IMR-90 (cell line): ENCODE measurements at regions not wholly inside any gene's neighbourhood (a gene's known extent, or its start where the extent isn't known, plus 50 kb on each side); places are given as distances from the start of the nearest gene placed in this dataset.

Source experiments
- ATAC-seq: fragments of 200-7000 bp; cut with Tn5 transposase; 2 replicates; pipeline ENCODE4 v1.9.1; 2020; ENCODE audit warnings: low read depth, mild to moderate bottlenecking, moderate library complexity
- BruUV-seq: library from RNA; stranded (reverse); fragments of 400-500 nt; replicated peaks from 2 replicates; lab custom pipeline; 2021; lab: Mats Ljungman, UMichigan
- CTCF ChIA-PET: fragments of 300-600 bp; formaldehyde crosslinking; extraction: SDS; loops from one replicate; lab custom pipeline; 2021; ENCODE audit warnings: antibody characterized with exemption; lab: Yijun Ruan, JAX
- POLR2A ChIA-PET: fragments of 300-600 bp; sonication (Branson Sonifier 250); formaldehyde crosslinking; loops from one replicate; lab custom pipeline; 2022; ENCODE audit warnings: antibody characterized with exemption; ENCODE audit not compliant: unreplicated experiment; lab: Charles Lee
- DNase-seq: peaks from one replicate; pipeline ENCODE4 v3.0.0; 2013
- H2AFZ ChIP-seq: replicated peaks from 2 replicates; pipeline ENCODE3; 2013; ENCODE audit warnings: low read length, mild to moderate bottlenecking; ENCODE audit not compliant: poor library complexity
- H2AK5ac ChIP-seq: 2 replicates; pipeline ENCODE4 v1.6.1; 2013; ENCODE audit warnings: low read depth, low read length, inconsistent platforms
- H2AK9ac ChIP-seq: replicated peaks from 2 replicates; pipeline ENCODE3; 2013; ENCODE audit warnings: mild to moderate bottlenecking, low read depth, low read length, moderate library complexity; ENCODE audit not compliant: poor library complexity
- H2BK120ac ChIP-seq: 2 replicates; pipeline ENCODE4 v1.6.1; 2013; ENCODE audit warnings: low read depth, low read length, inconsistent platforms
- H2BK15ac ChIP-seq: 3 replicates; pipeline ENCODE4 v1.6.1; 2013; ENCODE audit warnings: low read depth, low read length, inconsistent platforms
- H2BK20ac ChIP-seq: 2 replicates; pipeline ENCODE4 v1.6.1; 2013; ENCODE audit warnings: low read depth, mild to moderate bottlenecking, inconsistent platforms, low read length, moderate library complexity
- H2BK5ac ChIP-seq: 2 replicates; pipeline ENCODE4 v1.6.1; 2013; ENCODE audit warnings: mild to moderate bottlenecking, low read depth, low read length, inconsistent platforms; ENCODE audit not compliant: poor library complexity, severe bottlenecking
- H3K14ac ChIP-seq: replicated peaks from 2 replicates; pipeline ENCODE4 v1.6.1; 2013; ENCODE audit warnings: low read depth, low read length, inconsistent platforms
- H3K18ac ChIP-seq: 2 replicates; pipeline ENCODE4 v1.6.1; 2013; ENCODE audit warnings: low read depth, low read length, control low read depth
- H3K23ac ChIP-seq: 2 replicates; pipeline ENCODE4 v1.6.1; 2013; ENCODE audit warnings: low read depth, low read length, inconsistent platforms
- H3K27ac ChIP-seq: 2 replicates; pipeline ENCODE4 v1.5.1; 2013; ENCODE audit warnings: mild to moderate bottlenecking, control low read depth, low read length; ENCODE audit not compliant: insufficient read depth
- H3K27me3 ChIP-seq: 2 replicates; pipeline ENCODE4 v1.6.1; 2013; ENCODE audit warnings: low read length; ENCODE audit not compliant: control insufficient read depth, insufficient read depth
- H3K36me3 ChIP-seq: 2 replicates; pipeline ENCODE4 v1.6.1; 2013; ENCODE audit warnings: low read length, mixed read lengths; ENCODE audit not compliant: control insufficient read depth, insufficient read depth
- H3K4ac ChIP-seq: 2 replicates; pipeline ENCODE4 v1.6.1; 2013; ENCODE audit warnings: low read depth, low read length, inconsistent platforms
- H3K4me1 ChIP-seq: 2 replicates; pipeline ENCODE4 v1.6.1; 2013; ENCODE audit warnings: low read length, mixed read lengths; ENCODE audit not compliant: control insufficient read depth, insufficient read depth
- H3K4me2 ChIP-seq: 2 replicates; pipeline ENCODE4 v1.6.1; 2013; ENCODE audit warnings: low read depth, mild to moderate bottlenecking, control low read depth, low read length, moderate library complexity
- H3K4me3 ChIP-seq: 2 replicates; pipeline ENCODE4 v1.5.1; 2013; ENCODE audit warnings: low read depth, mild to moderate bottlenecking, control low read depth, low read length, moderate library complexity; ENCODE audit not compliant: insufficient read depth
- H3K56ac ChIP-seq: 2 replicates; pipeline ENCODE4 v1.6.1; 2013; ENCODE audit warnings: low read length, inconsistent platforms; ENCODE audit not compliant: insufficient read depth; ENCODE audit errors: extremely low read depth
- H3K79me1 ChIP-seq, 2 experiments: 2 replicates each; pipeline ENCODE4 v1.6.1; 2013; ENCODE audit warnings: low read length in 2 of 2, inconsistent platforms in 1 of 2, low read depth in 1 of 2
- H3K9ac ChIP-seq: 2 replicates; pipeline ENCODE4 v1.6.1; 2013; ENCODE audit warnings: low read depth, low read length, control low read depth
- H3K9me1 ChIP-seq: 2 replicates; pipeline ENCODE4 v1.6.1; 2013; ENCODE audit warnings: low read length, inconsistent platforms; ENCODE audit not compliant: insufficient read depth
- H3K9me3 ChIP-seq: 2 replicates; pipeline ENCODE4 v1.6.1; 2013; ENCODE audit warnings: low read length; ENCODE audit not compliant: control insufficient read depth, insufficient read depth
- H4K20me1 ChIP-seq: 2 replicates; pipeline ENCODE4 v1.6.1; 2013; ENCODE audit warnings: low read length, inconsistent platforms; ENCODE audit not compliant: insufficient read depth
- H4K5ac ChIP-seq: 2 replicates; pipeline ENCODE4 v1.6.1; 2013; ENCODE audit warnings: mild to moderate bottlenecking, low read depth, low read length, control low read depth
- H4K8ac ChIP-seq, 2 experiments: 2 replicates each; pipeline ENCODE4 v1.6.1; 2013; ENCODE audit warnings: low read depth in 2 of 2, low read length in 2 of 2, control low read depth in 1 of 2, inconsistent platforms in 1 of 2
- H4K91ac ChIP-seq: 2 replicates; pipeline ENCODE4 v1.6.1; 2013; ENCODE audit warnings: low read depth, low read length, inconsistent platforms; ENCODE audit not compliant: insufficient read depth
- MXI1 ChIP-seq: IDR thresholded peaks from 2 replicates; pipeline ENCODE4 v1.6.1; 2012; ENCODE audit warnings: low read depth, mild to moderate bottlenecking, low read length, moderate library complexity, borderline replicate concordance
- WGBS, 2 experiments: methylation state at CpG; one replicate each; pipeline versions ENCODE4 v1.1.5 to v1.1.7; 2013; ENCODE audit warnings: missing lambda C conversion rate in 2 of 2; ENCODE audit not compliant: insufficient read length in 1 of 2; ENCODE audit errors: extremely low coverage in 2 of 2; 5-methylcytosine and 5-hydroxymethylcytosine counted together
- dilution Hi-C: fragments of 300-500 bp; cut with HindIII; formaldehyde crosslinking; loops from one replicate; pipeline ENCODE4 v1.14.3; 2018; ENCODE audit warnings: low sequenced_read_pairs; ENCODE audit not compliant: unreplicated experiment
- in situ Hi-C: fragments of 300-500 bp; cut with MboI; formaldehyde crosslinking; loops from 3 replicates; pipeline ENCODE4 v1.14.3; 2019; ENCODE audit warnings: low sequenced_read_pairs, inconsistent platforms, mixed read lengths
- intact Hi-C: fragments of 100-400 bp; cut with micrococcal nuclease; formaldehyde crosslinking; loops from 2 replicates; pipeline ENCODE4 v1.10.0; 2022

DNA sequence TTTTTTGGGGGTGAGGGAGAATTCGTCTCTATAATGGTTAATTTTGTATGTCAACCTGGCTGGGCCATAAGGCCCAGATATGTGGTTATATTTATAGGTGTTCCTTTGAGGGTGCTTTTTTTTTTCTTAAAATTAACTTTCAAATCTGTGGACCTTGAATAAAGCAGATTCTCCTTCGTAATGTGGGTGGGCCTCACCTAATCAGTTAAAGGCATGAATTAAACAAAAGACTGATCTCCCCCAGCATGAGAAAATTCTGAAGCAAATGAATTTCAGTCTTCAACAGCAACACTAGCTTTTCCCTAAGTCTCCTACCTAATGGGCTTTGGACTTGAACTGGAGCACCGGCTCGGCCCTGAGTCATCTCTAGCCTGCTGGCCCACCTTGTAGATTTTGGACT lies 77.4 kb downstream of the GMNC start:
- H3K23ac ChIP-seq = no peak overlapping the region
- no peaks in the 10 kb centered on the region for H3K36me3 ChIP-seq
- no peaks in the 10 kb centered on the region for H3K79me1 ChIP-seq
- dilution Hi-C loops (no loop called here), in situ Hi-C loops (no loop called here), intact Hi-C loops (no loop called here)
- no peaks in the 10 kb centered on the region for H3K9me1 ChIP-seq
- no peak overlapping the region for H3K18ac ChIP-seq
- no peak overlapping the region for H2BK20ac ChIP-seq
- no TSS peak for BruUV-seq
- H3K9me3 ChIP-seq = no peaks in the 10 kb centered on the region
- no peak overlapping the region for H2BK15ac ChIP-seq
- H2AK5ac ChIP-seq = no peak overlapping the region
- ChIA-PET POLR2A (no interaction called here), CTCF (no interaction called here)
- H3K9ac ChIP-seq = no peak overlapping the region
- H3K14ac ChIP-seq = no peak overlapping the region
- no peak overlapping the region for H2BK120ac ChIP-seq
- H2AFZ ChIP-seq = no peak overlapping the region
- H3K4ac ChIP-seq = no peak overlapping the region
- H4K5ac ChIP-seq = no peak overlapping the region
- no peak overlapping the region for H3K27ac ChIP-seq
- DNase-seq (no peak), ATAC-seq (no peak)
- H3K4me3 ChIP-seq = no peak overlapping the region
- TF ChIP-seq MXI1 = no peak
- no CpG with 5 or more reads among the region's 4 CpGs for WGBS, 2 experiments
- no peak overlapping the region for H3K4me2 ChIP-seq
- H4K91ac ChIP-seq = no peak overlapping the region
- no peaks in the 10 kb centered on the region for H3K27me3 ChIP-seq
- no peak overlapping the region for H2BK5ac ChIP-seq
- H2AK9ac ChIP-seq = no peak overlapping the region
- H3K4me1 ChIP-seq = no peaks in the 10 kb centered on the region
- no peak overlapping the region for H3K56ac ChIP-seq
- no peak overlapping the region for H4K8ac ChIP-seq
- H4K20me1 ChIP-seq = no peaks in the 10 kb centered on the region
